ENCODE measurements at regions not wholly inside any gene's neighbourhood (a gene's known extent, or its start where the extent isn't known, plus 50 kb on each side); places are given as distances from the start of the nearest gene placed in this dataset.

DNA sequence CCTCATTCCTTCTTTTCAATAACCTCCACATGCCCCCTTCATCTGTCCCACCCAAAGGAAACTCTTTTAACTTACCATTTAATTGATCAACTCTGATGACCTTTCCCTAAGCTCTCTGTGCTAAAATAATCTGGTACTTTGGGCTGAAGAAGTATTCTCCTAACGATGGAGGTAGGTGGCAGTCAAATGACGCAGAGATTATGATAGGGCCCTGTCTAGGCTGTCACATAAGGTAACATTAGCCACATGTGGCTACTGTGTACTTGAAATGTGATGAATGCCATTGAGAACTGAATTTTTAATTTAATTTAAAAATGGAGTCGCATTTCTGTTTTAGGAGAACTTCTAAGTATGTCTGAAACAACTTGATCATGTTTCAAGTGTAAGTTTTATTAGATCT is 140.5 kb upstream of the TNP1 start:
- no peak for DNase-seq
- H3K27ac ChIP-seq = no peak overlapping the region
- no peaks in the 10 kb centered on the region for H3K36me3 ChIP-seq
- H3K9me3 ChIP-seq = no peaks in the 10 kb centered on the region
- intact Hi-C loops (cut with DNase I) = no loop called here
- H3K27me3 ChIP-seq = no peaks in the 10 kb centered on the region
- TF ChIP-seq, protein P1, sequence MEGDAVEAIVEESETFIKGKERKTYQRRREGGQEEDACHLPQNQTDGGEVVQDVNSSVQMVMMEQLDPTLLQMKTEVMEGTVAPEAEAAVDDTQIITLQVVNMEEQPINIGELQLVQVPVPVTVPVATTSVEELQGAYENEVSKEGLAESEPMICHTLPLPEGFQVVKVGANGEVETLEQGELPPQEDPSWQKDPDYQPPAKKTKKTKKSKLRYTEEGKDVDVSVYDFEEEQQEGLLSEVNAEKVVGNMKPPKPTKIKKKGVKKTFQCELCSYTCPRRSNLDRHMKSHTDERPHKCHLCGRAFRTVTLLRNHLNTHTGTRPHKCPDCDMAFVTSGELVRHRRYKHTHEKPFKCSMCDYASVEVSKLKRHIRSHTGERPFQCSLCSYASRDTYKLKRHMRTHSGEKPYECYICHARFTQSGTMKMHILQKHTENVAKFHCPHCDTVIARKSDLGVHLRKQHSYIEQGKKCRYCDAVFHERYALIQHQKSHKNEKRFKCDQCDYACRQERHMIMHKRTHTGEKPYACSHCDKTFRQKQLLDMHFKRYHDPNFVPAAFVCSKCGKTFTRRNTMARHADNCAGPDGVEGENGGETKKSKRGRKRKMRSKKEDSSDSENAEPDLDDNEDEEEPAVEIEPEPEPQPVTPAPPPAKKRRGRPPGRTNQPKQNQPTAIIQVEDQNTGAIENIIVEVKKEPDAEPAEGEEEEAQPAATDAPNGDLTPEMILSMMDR (IDR thresholded peaks at IDR 0.05) = no peak
- TF ChIP-seq POLR2A (IDR thresholded peaks at IDR 0.05) = no peak
- H3K4me3 ChIP-seq = no peak overlapping the region
- H3K4me1 ChIP-seq = no peaks in the 10 kb centered on the region
- 86 to 92% methylated on average over 3 of the region's 3 CpGs for WGBS, 2 donors

DNA sequence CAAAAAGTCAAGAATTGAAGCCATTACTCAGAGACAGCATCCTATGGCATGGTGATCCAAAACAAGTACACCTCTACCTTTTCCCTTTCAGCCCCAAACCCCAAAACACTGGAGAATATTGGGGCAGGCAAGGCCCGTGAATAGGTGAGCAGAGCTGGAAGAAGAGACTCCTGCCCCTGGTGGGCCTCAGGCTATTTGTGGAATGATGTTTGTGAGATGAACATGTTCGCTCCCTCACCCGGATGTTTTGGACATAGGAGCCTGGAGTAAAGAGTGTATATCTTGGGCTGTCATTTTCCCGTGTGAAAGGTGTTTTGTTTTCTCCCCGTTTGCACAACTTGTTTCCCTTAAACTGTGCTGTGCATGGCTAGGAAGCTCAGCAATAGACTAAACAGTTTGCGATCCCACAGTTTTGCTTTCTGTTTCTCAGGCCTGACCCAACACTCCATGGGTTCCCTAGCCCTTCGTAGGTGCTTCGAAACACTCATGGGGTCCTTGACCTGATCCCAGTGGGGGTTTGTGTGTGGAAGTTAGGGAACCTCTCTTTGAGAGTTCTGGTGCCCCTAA is 136.5 kb upstream of the TNP1 start:
- no peak for DNase-seq
- H3K36me3 ChIP-seq = no peaks in the 10 kb centered on the region

DNA sequence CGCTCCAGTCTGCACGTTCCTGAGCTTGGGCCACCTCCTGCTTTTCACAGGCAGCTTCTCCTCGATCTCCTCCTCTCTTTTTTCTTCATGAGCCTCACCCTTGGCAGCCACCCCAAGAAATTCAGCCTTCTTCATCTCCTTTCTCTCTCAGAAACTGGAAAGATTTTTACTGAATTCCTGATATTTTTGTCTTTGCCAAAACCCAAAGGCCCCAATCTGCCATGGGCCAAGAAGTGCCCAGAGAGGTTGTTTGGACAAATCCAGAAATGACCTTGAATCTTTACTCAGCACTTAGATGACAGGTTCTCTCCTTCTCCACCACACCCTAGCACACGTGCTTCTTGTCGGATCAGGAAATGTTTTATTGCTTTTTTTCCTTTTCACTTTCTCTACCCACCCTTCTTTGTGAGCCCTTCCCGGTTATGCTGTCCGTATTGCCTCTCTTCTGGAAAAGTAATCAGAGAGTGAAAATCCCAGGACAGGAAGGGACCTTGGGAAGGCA is 134.5 kb upstream of the TNP1 start:
- H3K9me3 ChIP-seq = no peaks in the 10 kb centered on the region
- DNase-seq = no peak
- no peak overlapping the region for H3K27ac ChIP-seq
- H3K36me3 ChIP-seq = no peaks in the 10 kb centered on the region
- no peaks in the 10 kb centered on the region for H3K27me3 ChIP-seq
- WGBS, 2 donors = 49 to 67% methylated on average over 7 of the region's 7 CpGs
- peaks cover 0 to 9% (median 0%) of the 10 kb centered on the region in 3 donors for H3K4me1 ChIP-seq
- no peak overlapping the region for H3K4me3 ChIP-seq
- intact Hi-C loops (cut with DNase I) = no loop called here
- no peak for TF ChIP-seq POLR2A (IDR thresholded peaks at IDR 0.05)
- TF ChIP-seq, protein P1 (IDR thresholded peaks at IDR 0.05) = no peak

More for the DNA sequence above, 136.5 kb upstream of the TNP1 start:
- no peaks in the 10 kb centered on the region for H3K27me3 ChIP-seq
- intact Hi-C loops (cut with DNase I) = no loop called here
- H3K4me1 ChIP-seq = peaks cover 0 to 9% (median 0%) of the 10 kb centered on the region in 3 donors
- no peaks in the 10 kb centered on the region for H3K9me3 ChIP-seq
- H3K4me3 ChIP-seq = no peak overlapping the region
- no peak overlapping the region for H3K27ac ChIP-seq
- WGBS, 2 donors = 78 to 85% methylated on average over 6 to 8 of the region's 8 CpGs
- TF ChIP-seq, protein P1 (IDR thresholded peaks at IDR 0.05) = no peak
- TF ChIP-seq POLR2A (IDR thresholded peaks at IDR 0.05) = no peak

DNA sequence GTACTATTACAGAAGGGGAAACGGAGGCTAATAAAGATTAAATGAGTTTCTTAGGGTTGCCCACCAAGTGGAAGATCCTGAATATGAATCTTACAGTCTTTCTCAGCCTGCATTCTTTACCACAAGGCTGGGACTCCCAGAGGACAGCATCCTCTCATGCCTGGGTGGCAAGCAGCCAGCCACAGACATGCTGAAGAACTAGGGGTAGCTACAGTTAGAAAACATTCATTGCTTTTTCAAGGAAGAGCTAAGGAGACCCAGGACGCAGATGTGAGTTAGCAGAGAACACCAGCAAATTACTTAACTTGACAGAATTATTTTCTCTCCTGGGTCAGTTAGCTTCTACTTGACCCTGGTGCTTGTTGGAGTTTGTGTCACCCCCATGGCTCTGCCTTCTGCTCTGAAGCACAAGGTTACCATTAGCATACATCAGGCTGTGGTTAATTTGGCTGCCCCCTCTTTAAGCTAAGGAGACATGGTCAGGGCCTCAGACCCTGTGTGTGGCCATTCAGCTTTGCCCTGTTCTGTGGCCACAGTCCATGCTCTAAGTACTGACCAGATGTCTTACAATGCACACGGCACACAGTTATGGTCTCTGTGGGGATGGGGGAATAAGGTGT is 132.3 kb upstream of the TNP1 start:
- Histone ChIP-seq H3K36me3 (no peaks in the 10 kb centered on the region), H3K9me3 (no peaks in the 10 kb centered on the region), H3K4me3 (no peak overlapping the region), H3K4me1 (peaks cover 0 to 9% (median 0%) of the 10 kb centered on the region in 3 donors), H3K27ac (no peak overlapping the region), H3K27me3 (no peaks in the 10 kb centered on the region)
- DNase-seq = no peak
- TF ChIP-seq, protein P1 (IDR thresholded peaks at IDR 0.05) = no peak
- no peak for TF ChIP-seq POLR2A (IDR thresholded peaks at IDR 0.05)
- 70 to 94% methylated on average over 2 to 3 of the region's 3 CpGs for WGBS, 2 donors
- intact Hi-C loops (cut with DNase I) = no loop called here

DNA sequence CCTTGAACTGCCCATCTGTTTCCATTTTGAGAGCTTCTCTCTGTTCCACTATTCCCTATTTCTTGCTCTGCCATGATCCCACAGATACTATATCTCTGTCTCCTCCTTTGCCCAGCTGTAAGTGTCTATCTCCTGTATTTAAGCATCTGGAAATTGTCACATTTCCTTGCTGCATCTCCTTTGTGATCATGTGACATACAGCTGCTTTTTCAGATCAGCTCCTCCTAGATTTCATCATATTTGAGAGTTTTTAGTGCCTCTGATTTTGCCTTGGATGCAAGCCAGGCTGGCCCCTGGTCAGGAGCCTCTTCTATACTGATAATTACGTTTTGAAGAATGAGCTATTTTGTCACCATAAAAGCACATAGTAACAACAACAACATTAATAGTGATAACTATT is 131.7 kb upstream of the TNP1 start:
- H3K27me3 ChIP-seq = no peaks in the 10 kb centered on the region
- DNase-seq = no peak
- H3K36me3 ChIP-seq = no peaks in the 10 kb centered on the region
- 27 to 46% methylated on average over 1 of the region's 1 CpG for WGBS, 2 donors
- no peak overlapping the region for H3K4me3 ChIP-seq
- H3K27ac ChIP-seq = peak overlapping the region in 1 of 4 donors; percentile 5
- intact Hi-C loops (cut with DNase I) = no loop called here
- no peak for TF ChIP-seq POLR2A (IDR thresholded peaks at IDR 0.05)
- TF ChIP-seq, protein P1 (IDR thresholded peaks at IDR 0.05) = no peak
- H3K4me1 ChIP-seq = peaks cover 0 to 15% (median 0%) of the 10 kb centered on the region in 3 donors
- H3K9me3 ChIP-seq = no peaks in the 10 kb centered on the region
